H4 (cell line): ENCODE measurements at regions not wholly inside any gene's neighbourhood (a gene's known extent, or its start where the extent isn't known, plus 50 kb on each side); places are given as distances from the start of the nearest gene placed in this dataset.

Experiments used
- DNase-seq: peaks from one replicate; pipeline ENCODE4 v3.0.0-alpha.2; 2015; ENCODE audit warnings: low spot score

DNA sequence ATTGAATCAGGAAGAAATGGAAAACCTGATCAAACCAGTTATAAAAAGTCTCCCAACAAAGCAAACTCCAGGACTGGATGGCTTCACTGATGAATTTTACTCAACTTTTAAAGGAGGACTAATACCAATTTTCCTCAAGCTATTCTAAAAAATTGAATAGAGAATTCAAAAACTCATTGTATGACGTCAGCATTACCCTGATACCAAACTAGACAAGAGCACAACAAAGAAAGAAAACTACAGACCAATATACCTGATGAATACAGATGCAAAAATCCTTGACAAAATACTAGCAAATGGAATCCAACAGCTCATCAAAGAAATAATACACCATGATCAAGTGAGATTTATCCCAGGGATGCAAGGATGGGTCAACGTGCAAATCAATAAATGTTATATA lies 172.9 kb downstream of the FNDC1 start:
- DNase-seq = no peak

DNA sequence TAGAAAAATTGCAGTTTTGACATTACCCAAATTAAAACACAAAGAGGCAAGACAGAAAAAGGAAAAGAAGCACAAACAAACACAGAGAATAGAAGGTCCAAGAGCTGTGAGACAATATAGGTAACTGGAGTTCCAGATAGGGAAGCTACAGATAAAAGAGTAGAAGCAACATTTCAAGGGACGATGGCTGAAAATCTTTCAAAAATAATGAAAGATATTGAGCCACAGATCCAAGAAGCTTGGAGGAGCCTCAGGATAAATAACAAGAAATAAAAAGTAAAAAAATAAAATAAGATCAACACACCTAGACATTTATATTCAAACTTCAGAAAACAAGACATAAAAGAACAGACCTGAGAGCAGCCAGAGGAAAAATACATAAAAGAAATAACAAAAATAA lies 164.9 kb downstream of the FNDC1 start:
- DNase-seq = no peak

DNA sequence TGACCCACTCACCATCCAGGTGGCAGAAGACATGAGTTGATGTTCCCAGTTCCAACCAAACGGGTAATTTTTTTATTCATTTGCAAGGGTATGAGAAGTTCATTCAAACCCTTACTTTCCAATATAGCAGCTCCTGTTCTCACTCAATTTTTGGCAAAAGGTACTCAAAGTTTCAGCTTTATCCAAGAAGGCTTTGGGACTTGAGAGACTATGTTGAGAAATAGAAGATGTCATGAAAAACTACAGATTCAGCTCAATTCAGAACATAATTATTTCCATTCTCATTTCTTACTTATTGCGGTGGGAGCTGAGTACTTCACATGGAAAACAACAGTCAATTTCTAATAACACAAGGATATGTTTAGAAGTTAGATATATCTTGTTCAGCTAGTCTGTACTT lies 162.3 kb downstream of the FNDC1 start:
- no peak for DNase-seq

DNA sequence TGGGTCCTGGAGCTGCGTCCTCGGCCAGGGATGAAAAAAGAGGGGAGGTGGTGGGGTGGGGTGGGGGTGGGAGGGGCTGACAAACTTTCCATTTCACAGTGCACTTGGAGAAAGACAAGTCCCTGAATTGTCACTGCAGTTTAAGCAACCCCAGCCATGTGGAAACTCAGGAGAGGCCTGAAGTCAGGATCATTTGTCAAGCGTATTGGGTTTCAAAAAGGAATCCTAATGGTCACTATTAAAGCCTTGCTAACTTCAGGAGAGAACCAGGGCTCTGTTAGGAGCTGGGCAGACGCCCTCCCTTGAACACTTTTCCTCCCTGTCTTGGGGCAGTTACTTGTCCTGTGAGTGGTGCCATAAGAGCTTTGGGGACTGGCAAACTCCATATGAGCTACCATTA lies 159.9 kb downstream of the FNDC1 start:
- DNase-seq = no peak

DNA sequence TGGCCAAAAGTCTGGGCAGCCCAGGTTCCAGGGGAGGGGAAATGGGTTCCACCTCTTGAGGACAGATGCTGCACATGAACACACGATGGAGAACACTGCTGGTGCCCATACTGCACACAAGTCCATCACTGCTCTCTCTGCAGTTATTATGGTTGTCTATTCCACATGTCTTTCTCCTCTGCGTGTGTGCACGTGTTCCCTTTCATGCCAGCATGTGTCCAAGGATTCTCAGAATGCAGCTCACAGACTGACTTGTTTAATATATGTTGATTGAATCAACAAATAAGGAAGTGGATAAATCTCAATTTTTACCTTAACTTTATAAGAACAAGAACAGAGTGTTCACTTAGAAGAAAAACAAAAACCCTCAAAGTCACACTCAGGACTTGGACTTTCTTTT lies 158.9 kb downstream of the FNDC1 start:
- DNase-seq = no peak

DNA sequence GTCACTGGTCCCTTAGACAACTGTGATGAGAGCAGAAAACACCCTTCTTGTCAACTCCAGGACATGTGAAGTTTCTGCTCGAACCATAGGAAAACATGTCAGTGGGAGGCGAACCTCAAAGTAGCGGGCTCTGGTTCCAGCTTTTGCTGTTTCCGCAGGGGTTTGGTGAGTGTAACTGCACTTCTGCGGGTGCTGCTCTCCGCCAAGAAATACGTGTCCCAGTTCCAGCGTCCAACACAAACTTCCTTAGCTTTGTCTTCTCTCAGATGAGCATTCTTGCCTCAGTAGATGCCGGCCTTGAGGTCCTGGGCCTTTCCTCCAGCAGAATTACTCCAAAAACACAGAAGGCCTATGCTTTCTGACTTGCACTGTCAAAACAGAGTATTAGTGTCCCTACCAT lies 156.3 kb downstream of the FNDC1 start:
- no peak for DNase-seq

DNA sequence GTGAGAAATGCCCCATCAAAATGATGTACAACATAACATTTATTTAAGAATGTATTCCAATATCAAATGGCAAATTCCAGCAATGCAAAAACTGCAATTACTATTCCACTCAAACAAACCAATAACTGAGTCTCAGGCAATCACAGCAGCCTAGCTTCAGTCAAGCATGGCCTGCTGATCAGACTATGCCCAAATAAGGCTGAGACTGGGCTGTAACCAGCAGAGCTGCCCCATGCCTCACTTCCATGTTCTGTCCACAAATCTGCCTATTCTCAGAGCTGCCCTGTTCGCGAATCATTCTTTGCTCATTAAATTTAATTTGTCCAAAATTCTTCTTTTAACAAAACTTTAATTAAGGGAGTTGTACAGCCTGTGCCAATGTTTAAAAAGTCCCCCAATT lies 155.4 kb downstream of the FNDC1 start:
- no peak for DNase-seq
